Spleen (tissue), 11 donors: ENCODE measurements at regions not wholly inside any gene's neighbourhood (a gene's known extent, or its start where the extent isn't known, plus 50 kb on each side); places are given as distances from the start of the nearest gene placed in this dataset.

Experiments
- DNase-seq: peaks from one replicate; pipeline ENCODE4 v3.0.0-alpha.2; 2020
- H3K27ac ChIP-seq, 8 donors: fragments of 200-600 bp; sonication (generic) in 7 of 8; 1 replicate in 4 of 8; 2 replicates in 4 of 8; pipeline versions ENCODE4 v1.5.0 to v1.8.0; 2016 to 2021; ENCODE audit warnings: inconsistent platforms in 4 of 8, mild to moderate bottlenecking in 4 of 8, moderate library complexity in 1 of 8
- H3K27me3 ChIP-seq, 7 donors: fragments of 200-600 bp; sonication (generic) in 6 of 7; replicated peaks in 1 of 7; 1 replicate in 4 of 7; 2 replicates in 3 of 7; pipeline versions ENCODE4 v1.5.0 to v1.8.0; 2016 to 2021; ENCODE audit warnings: inconsistent platforms in 3 of 7, mild to moderate bottlenecking in 1 of 7
- H3K36me3 ChIP-seq, 6 donors: fragments of 200-600 bp; sonication (generic) in 5 of 6; 1 replicate in 4 of 6; 2 replicates in 2 of 6; pipeline versions ENCODE4 v1.5.0 to v1.8.0; 2016 to 2021; ENCODE audit warnings: inconsistent platforms in 2 of 6
- H3K4me1 ChIP-seq, 6 donors: fragments of 200-600 bp; sonication (generic) in 5 of 6; 1 replicate in 3 of 6; 2 replicates in 3 of 6; pipeline versions ENCODE4 v1.5.0 to v1.8.0; 2016 to 2021; ENCODE audit warnings: inconsistent platforms in 3 of 6
- H3K4me3 ChIP-seq, 8 donors: fragments of 200-600 bp; sonication (generic) in 7 of 8; 1 replicate in 4 of 8; 2 replicates in 4 of 8; pipeline versions ENCODE4 v1.5.0 to v1.8.0; 2016 to 2021; ENCODE audit warnings: inconsistent platforms in 4 of 8, mild to moderate bottlenecking in 4 of 8, moderate library complexity in 2 of 8
- H3K9me3 ChIP-seq, 8 donors: fragments of 200-600 bp; sonication (generic) in 7 of 8; 1 replicate in 4 of 8; 2 replicates in 4 of 8; pipeline versions ENCODE4 v1.5.0 to v1.8.0; 2016 to 2021; ENCODE audit warnings: inconsistent platforms in 4 of 8
- CTCF ChIP-seq, 11 experiments: fragments of 200-600 bp in 7 of 11; fragments of 450-650 bp in 4 of 11; sonication (generic) in 4 of 11; IDR thresholded peaks in 8 of 11; conservative IDR thresholded peaks in 3 of 11; 1 replicate in 7 of 11; 2 replicates in 4 of 11; pipeline versions ENCODE4 v1.4.0 to v1.8.0; 2016 to 2021; ENCODE audit warnings: antibody characterized with exemption in 11 of 11, inconsistent platforms in 4 of 11, mild to moderate bottlenecking in 1 of 11
- POLR2A ChIP-seq, 3 donors: fragments of 450-650 bp; IDR thresholded peaks; one replicate each; pipeline ENCODE4 v1.5.1; 2017; ENCODE audit warnings: antibody characterized with exemption in 3 of 3, mild to moderate bottlenecking in 1 of 3
- POLR2AphosphoS5 ChIP-seq, 3 donors: sonication (generic); formaldehyde crosslinking; IDR thresholded peaks; one replicate each; pipeline ENCODE4 v1.5.1; 2017; ENCODE audit warnings: antibody characterized with exemption in 3 of 3
- WGBS, 5 donors: extraction: QIAGEN DNeasy Blood & Tissue Kit in 3 of 5; methylation state at CpG; one replicate each; pipeline versions ENCODE4 v1.1.5 to v1.1.7; 2013 to 2018; 5-methylcytosine and 5-hydroxymethylcytosine counted together
- intact Hi-C: fragments of 100-400 bp; cut with DNase I; formaldehyde crosslinking; loops from one replicate; pipeline ENCODE4 v1.15.0; 2023; ENCODE audit warnings: low total_unique reads
- small RNA-seq, 4 donors: library from RNA; depleted of rRNA; stranded (forward); fragments of <200 nt; gene quantifications; one replicate each; pipeline ENCODE3, GENCODE V24; 2016
- donor health status: healthy with polysubstance abuse.
- donor health status: DM: no; HTN: no; CAD: no; lungs with moderate emphysema.
- donor health status: DM: no; HTN: no; CAD: no.
- donor health status: Bipolar disorder and iron deficiency.
- donor health status: healthy.
- donor health status: DM: no; HTN: no; CAD: no.
- donor health status: DM: yes; HTN: yes; CAD: no.

GRCh38 chr1:14545422-14546025, 53.0 kb upstream of the KAZN start:
- no peak for DNase-seq
- intact Hi-C loops, result no loop called here
- H3K36me3 ChIP-seq, result no peaks in the 10 kb centered on the region
- no peaks in the 10 kb centered on the region for H3K4me1 ChIP-seq
- H3K27me3 ChIP-seq, result peaks cover 0 to 37% (median 0%) of the 10 kb centered on the region in 7 donors
- H3K27ac ChIP-seq, result no peak overlapping the region
- peaks cover 0 to 5% (median 0%) of the 10 kb centered on the region in 8 donors for H3K9me3 ChIP-seq
- TF ChIP-seq CTCF (IDR thresholded peaks at IDR 0.05 in 8 of 11, conservative IDR thresholded peaks at IDR 0.05 in 3 of 11) (no peak), POLR2A (IDR thresholded peaks at IDR 0.05) (no peak)
- 75 to 92% (median 89%) methylated on average over 4 of the region's 4 CpGs for WGBS, 5 donors
- no peak overlapping the region for H3K4me3 ChIP-seq

- 50 to 62% (median 54%) methylated on average over 3 of the region's 3 CpGs for WGBS, 5 donors
- TF ChIP-seq POLR2AphosphoS5 (IDR thresholded peaks at IDR 0.05), result no peak
- no peak for TF ChIP-seq POLR2A (IDR thresholded peaks at IDR 0.05)
- TF ChIP-seq CTCF (IDR thresholded peaks at IDR 0.05 in 8 of 11, conservative IDR thresholded peaks at IDR 0.05 in 3 of 11), result no peak
- Histone ChIP-seq H3K9me3 (peaks cover 0 to 5% (median 0%) of the 10 kb centered on the region in 8 donors), H3K36me3 (no peaks in the 10 kb centered on the region), H3K27ac (no peak overlapping the region), H3K4me1 (no peaks in the 10 kb centered on the region), H3K4me3 (no peak overlapping the region), H3K27me3 (peaks cover 0 to 33% (median 0%) of the 10 kb centered on the region in 7 donors)
- DNase-seq, result no peak
- intact Hi-C loops, result no loop called here
Measured at GRCh38 chr1:14546416-14546815, 52.1 kb upstream of the KAZN start.

Small RNA genes in the stretch of these regions (small RNA-seq; reads per million reads assigned to genes)
- 0 reads per million in 4 donors for gene RNU6-1265P
